Right renal cortex interstitium (tissue), 3 donors: ENCODE measurements at regions not wholly inside any gene's neighbourhood (a gene's known extent, or its start where the extent isn't known, plus 50 kb on each side); places are given as distances from the start of the nearest gene placed in this dataset.
A peak's percentile ranks its signal among the peaks of the same experiment; 100 is the strongest.

ENCODE experiments used
- DNase-seq, 3 donors: peaks; one replicate each; pipeline ENCODE4 v3.0.0-alpha.2; 2013; ENCODE audit warnings: low read depth in 3 of 3, low spot score in 2 of 3

- no peak for DNase-seq
Observed at GRCh38 chr15:31486506-31486905, 159.9 kb downstream of the KLF13 start.

- DNase-seq = no peak
Observed at GRCh38 chr15:31486906-31487695, 160.5 kb downstream of the KLF13 start.

DNA sequence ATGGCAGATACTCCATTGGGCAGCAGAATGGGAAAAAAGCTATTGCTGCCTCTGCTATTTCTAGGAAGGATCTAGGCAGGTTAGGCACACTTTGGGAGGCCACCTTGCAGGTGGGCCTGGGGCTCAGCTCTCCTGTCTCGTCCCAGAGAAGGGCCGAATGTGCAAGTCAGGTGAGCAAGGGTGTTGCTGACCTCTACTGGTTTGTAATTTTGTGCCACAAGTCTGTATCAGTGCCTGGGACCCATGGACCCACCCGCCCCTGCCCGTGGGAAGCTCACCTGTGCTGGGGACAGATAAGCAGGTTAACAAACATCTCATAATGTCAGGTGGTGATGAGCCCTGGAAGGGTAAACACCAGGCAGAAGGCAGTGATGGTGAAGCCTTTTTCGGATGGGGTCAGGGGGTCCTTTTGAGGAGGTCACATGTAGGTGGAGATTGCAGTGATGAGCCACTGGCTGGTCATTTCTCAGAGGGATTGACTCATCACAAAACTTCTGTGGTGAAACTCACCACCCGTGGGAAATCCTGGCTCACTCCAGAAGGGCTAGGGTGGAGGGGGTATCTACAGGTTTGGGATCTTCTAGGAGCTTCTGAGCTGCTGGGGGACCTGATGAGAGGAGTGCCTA lies 161.3 kb downstream of the KLF13 start:
- DNase-seq = no peak

- DNase-seq = peak in 1 of 3 donors; percentile 65
Observed at GRCh38 chr15:31488437-31489204, 162.0 kb downstream of the KLF13 start.

GRCh38 chr15:31489281-31489680 lies 162.6 kb downstream of the KLF13 start:
- DNase-seq = no peak

DNA sequence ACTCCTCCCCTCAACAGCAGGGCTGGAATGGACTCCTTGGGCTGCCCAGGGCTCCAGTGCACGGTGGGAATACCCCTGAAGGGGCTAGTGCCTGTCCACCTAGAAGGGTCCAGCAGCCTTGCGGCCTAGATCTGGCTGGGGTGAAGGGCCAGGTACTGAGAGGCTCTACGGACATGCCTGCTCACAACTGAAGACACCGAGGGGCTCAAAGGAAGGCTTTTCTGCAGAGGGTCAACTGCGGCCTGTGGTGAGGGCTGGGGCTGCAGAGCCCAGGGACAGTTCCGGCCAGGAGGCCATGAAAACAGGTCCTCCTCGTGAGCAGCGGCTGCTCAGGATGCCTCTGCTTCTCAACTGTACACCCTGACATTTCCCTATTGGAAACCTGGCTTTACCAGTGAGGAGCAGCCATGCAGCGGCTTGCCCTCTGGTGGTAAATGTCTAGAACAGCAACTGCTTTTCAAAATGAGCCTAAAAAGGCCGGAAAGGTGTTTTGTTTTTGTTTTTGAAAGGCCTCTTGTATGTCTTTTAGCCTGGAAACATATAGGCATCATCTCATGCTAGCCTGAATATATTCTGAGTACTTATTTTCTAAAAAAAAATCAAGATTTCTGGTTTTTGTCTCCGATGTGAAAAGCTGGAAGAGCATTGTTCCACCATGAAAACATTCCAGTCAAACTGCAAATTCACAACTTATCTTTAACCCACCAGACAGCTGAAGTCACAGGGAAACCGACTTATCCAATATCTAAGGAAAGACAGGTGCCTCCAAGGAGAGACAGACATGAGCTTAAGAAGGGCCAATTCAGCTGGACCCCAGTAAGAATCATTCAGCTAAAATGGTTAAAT lies 163.4 kb downstream of the KLF13 start:
- DNase-seq = peak in 1 of 3 donors; percentile 21

DNA sequence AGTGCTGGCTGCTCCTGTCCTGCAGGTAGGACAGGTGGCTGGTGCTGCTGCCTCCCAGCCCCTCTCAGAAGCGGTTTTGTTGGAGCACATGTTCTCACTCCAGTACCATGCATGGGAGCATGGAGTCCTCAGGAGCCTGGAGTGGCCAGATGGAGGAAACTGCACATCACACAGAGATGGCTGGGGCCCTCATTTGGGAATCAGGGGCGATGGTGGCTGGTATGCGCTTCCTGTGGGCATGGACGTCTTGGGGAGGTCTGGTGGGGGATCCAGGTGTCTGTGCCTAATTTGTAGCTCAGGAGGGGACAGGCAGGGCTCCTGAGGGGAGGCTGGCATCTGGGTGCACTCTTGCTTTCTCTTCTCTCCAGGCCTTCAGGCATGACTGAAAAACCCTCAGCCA lies 168.2 kb downstream of the KLF13 start:
- no peak for DNase-seq

GRCh38 chr15:31495281-31495680 lies 168.6 kb downstream of the KLF13 start:
- no peak for DNase-seq

DNA sequence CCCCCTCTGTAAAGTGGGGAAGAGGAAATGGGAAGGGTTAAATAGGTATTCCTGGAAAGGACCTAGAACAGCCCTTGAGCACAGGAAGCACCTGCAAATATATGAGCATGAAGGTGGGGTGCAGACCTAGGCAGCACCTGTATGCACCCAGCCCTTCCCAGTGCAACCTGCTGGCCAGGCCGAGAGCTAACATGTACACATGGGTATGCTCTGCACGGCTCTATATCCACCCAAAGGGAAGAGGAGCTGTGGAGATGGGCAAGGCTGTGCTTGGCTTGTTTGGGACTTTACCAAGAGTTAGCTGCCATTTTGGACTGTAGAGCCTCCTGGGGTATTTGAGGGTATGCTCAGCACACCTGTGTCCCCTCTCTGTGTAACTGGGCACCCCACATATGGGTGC lies 171.2 kb downstream of the KLF13 start:
- DNase-seq = no peak

GRCh38 chr15:31498329-31498728 lies 171.7 kb downstream of the KLF13 start:
- DNase-seq = no peak

DNA sequence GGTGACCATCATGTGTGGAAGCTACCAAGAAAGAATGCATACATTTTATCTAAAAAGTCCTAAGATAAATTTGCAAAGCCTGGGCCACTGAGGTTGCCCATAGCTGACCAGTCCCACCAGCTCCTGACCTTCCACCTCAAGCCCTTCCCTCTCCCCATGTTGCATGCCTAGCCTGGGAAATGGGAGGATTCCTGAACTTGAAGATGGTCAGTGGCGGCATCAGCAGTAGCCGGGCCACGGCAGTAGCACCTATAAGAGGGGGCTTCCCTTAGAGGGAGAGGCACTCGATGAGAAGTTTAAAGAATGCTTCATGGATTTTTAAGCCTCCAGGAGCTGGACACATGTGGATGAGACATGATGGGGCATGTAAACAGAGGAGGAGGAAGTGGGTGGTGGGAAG lies 172.1 kb downstream of the KLF13 start:
- no peak for DNase-seq

DNA sequence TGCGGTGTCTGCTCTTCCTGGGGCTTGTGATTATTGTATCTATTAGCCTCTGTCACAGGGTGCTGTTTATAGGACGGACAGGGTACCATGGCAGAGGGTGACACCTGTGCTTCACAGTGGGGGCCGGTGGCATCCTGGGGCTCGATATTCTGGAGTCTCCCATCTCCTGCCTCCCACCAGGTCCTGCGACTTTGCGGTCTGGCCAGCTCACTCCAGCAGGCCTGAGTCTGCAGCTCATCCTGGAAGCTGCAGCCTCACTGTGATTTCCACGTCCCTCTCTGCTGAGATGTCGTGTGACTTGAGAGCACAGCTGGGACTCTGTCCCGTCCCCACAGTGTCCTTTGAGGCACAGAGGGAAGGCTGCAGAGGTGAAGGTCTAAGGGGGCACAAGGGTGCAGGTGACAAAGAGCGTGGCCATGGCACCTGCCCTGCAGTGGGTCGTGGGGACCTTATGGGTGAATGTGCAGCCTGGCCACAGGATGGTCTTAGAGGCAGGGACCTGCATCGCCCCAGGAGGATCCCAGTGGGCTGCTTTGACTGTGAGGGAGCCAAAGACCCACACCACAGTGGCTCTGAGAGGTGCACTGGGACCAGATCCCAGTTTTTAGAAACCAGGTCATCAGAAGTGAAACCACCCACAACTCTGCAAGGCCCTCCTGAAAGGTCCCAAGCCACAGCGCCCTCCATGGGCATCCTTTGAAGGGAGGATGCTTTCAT lies 172.8 kb downstream of the KLF13 start:
- DNase-seq = no peak

- DNase-seq = no peak
Observed at GRCh38 chr15:31499953-31500765, 173.5 kb downstream of the KLF13 start.

DNA sequence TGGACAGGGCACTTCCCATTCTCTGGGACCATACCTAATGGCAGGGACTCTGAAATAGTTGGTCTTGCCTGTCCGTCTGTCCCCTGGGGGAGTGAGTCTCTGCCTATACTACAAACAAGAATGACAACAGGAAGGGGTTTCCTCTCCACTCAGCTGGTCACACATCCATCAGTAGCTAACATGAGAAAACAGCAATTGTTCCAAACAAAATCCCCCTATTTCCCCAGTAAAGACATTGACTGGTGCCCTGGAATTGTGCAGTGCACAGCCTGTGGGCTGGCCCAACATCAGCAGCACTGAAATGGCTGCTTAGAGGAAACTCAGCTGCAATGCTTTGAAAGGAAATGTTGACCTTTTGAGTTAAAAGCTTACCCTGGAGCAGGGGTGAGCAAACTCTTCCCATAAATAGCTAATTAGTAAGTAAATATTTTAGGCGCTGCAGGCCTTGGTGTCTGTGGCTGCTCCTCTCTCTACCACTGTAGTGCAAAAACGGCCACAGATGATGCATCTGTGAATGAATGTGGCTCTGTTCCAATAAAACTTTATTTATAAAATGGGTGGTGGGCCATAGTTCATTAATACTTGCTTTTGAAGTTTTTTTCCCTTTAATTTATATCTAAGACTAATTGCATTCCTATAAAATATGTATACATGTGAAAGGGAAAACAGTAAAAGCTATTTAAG lies 174.3 kb downstream of the KLF13 start:
- DNase-seq = no peak

- no peak for DNase-seq
Observed at GRCh38 chr15:31501536-31502157, 175.0 kb downstream of the KLF13 start.

GRCh38 chr15:31502541-31503229 lies 176.1 kb downstream of the KLF13 start:
- no peak for DNase-seq

DNA sequence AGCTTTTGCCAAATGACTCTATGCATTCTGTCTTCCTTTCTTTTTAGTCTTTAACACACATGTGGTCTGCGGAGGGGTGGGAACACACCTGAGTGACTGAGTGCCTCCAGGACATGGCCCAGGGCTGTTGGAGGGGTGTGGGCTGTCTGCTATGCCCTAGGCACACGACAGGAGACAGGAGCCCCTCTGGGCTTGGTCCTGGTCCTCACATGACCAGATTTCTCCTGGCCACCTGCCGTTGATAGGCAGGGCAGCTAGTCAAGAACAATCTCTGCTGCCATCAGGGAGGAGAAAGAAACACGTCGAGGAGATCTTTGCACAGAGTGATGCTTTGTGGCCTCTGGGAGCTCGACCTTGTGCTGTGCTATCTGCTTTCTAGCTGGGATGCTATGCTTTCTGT lies 176.6 kb downstream of the KLF13 start:
- no peak for DNase-seq
